ENCODE measurements at regions not wholly inside any gene's neighbourhood (a gene's known extent, or its start where the extent isn't known, plus 50 kb on each side); places are given as distances from the start of the nearest gene placed in this dataset.
"Not testable (repeated sequence)": the region's sequence is repeated elsewhere in the genome, so short reads cannot be mapped to it uniquely, and the experiment has no call there.

GRCh38 chr9:11506980-11507379, 894.2 kb upstream of the PTPRD start:
- no peak for DNase-seq

GRCh38 chr9:11537566-11537965, 924.8 kb upstream of the PTPRD start:
- peak in 1 of 3 donors; percentile 1 for DNase-seq

GRCh38 chr9:11542781-11543180, 930.0 kb upstream of the PTPRD start:
- DNase-seq = no peak

- no peak for DNase-seq
Observed at GRCh38 chr9:11546231-11546630, 933.4 kb upstream of the PTPRD start.

GRCh38 chr9:11549311-11549794, 936.6 kb upstream of the PTPRD start:
- DNase-seq = no peak

- DNase-seq = no peak
Observed at GRCh38 chr9:11551106-11551505, 938.3 kb upstream of the PTPRD start.

- no peak for DNase-seq
Observed at GRCh38 chr9:11558043-11558442, 945.2 kb upstream of the PTPRD start.

- no peak for DNase-seq
Observed at GRCh38 chr9:11559001-11559776, 946.4 kb upstream of the PTPRD start.

- no peak for DNase-seq
Observed at GRCh38 chr9:11577522-11577921, 964.7 kb upstream of the PTPRD start.

- peak; percentile 2 to 57 (median 26) for DNase-seq
Observed at GRCh38 chr9:11595756-11596155, 983.0 kb upstream of the PTPRD start.

GRCh38 chr9:11618241-11618805, 1005.5 kb upstream of the PTPRD start:
- DNase-seq = no peak

- no peak for DNase-seq
Observed at GRCh38 chr9:11632691-11633090, 1019.9 kb upstream of the PTPRD start.

GRCh38 chr9:11646831-11647230, 1034.0 kb upstream of the PTPRD start:
- DNase-seq = no peak

GRCh38 chr9:11653867-11654266, 1039.3 kb upstream of the TYRP1 start:
- DNase-seq = no peak

GRCh38 chr9:11663913-11664312, 1029.3 kb upstream of the TYRP1 start:
- no peak for DNase-seq

GRCh38 chr9:11676821-11677220, 1016.4 kb upstream of the TYRP1 start:
- no peak for DNase-seq

GRCh38 chr9:11686733-11687132, 1006.5 kb upstream of the TYRP1 start:
- DNase-seq = no peak

GRCh38 chr9:11697126-11697525, 996.1 kb upstream of the TYRP1 start:
- DNase-seq = no peak

GRCh38 chr9:11701706-11702105, 991.5 kb upstream of the TYRP1 start:
- DNase-seq = no peak

GRCh38 chr9:11702548-11702947, 990.6 kb upstream of the TYRP1 start:
- no peak for DNase-seq

GRCh38 chr9:11704198-11704597, 989.0 kb upstream of the TYRP1 start:
- DNase-seq = not testable (repeated sequence)

- DNase-seq = no peak
Observed at GRCh38 chr9:11708899-11709298, 984.3 kb upstream of the TYRP1 start.

- no peak for DNase-seq
Observed at GRCh38 chr9:11709567-11709966, 983.6 kb upstream of the TYRP1 start.

- no peak for DNase-seq
Observed at GRCh38 chr9:11713077-11713476, 980.1 kb upstream of the TYRP1 start.

Data from muscle of back (tissue), 3 donors.